Fibroblast of mammary gland (primary cell): ENCODE measurements at regions not wholly inside any gene's neighbourhood (a gene's known extent, or its start where the extent isn't known, plus 50 kb on each side); places are given as distances from the start of the nearest gene placed in this dataset.
A peak's percentile ranks its signal among the peaks of the same experiment; 100 is the strongest.

ENCODE experiments used
- DNase-seq: peaks from one replicate; pipeline ENCODE4 v3.0.0-alpha.2; 2010; ENCODE audit warnings: low read depth
- H3K4me3 ChIP-seq: 2 replicates; pipeline ENCODE4 v1.5.1; 2011; ENCODE audit warnings: low read depth, mild to moderate bottlenecking, low read length, moderate library complexity; ENCODE audit not compliant: control insufficient read depth
- CTCF ChIP-seq: conservative IDR thresholded peaks from 2 replicates; pipeline ENCODE4 v1.5.1; 2011; ENCODE audit warnings: low read depth, low read length, inconsistent platforms; ENCODE audit not compliant: control insufficient read depth, insufficient read depth

GRCh38 chr12:91542666-91543065, 360.0 kb upstream of the DCN start:
- DNase-seq = no peak
- H3K4me3 ChIP-seq = no peak overlapping the region
- no peak for TF ChIP-seq CTCF

- no peak for DNase-seq
- TF ChIP-seq CTCF = no peak
- no peak overlapping the region for H3K4me3 ChIP-seq
Measured at GRCh38 chr12:91542067-91542466, 359.4 kb upstream of the DCN start.

- no peak for DNase-seq
- no peak for TF ChIP-seq CTCF
- no peak overlapping the region for H3K4me3 ChIP-seq
Measured at GRCh38 chr12:91538418-91538817, 355.8 kb upstream of the DCN start.

GRCh38 chr12:91533366-91533765, 350.7 kb upstream of the DCN start:
- TF ChIP-seq CTCF = no peak
- no peak for DNase-seq
- no peak overlapping the region for H3K4me3 ChIP-seq

- no peak overlapping the region for H3K4me3 ChIP-seq
- peak; percentile 18 for DNase-seq
- TF ChIP-seq CTCF = no peak
Measured at GRCh38 chr12:91529829-91530228, 347.2 kb upstream of the DCN start.

GRCh38 chr12:91523831-91524230, 341.2 kb upstream of the DCN start:
- no peak overlapping the region for H3K4me3 ChIP-seq
- DNase-seq = no peak
- no peak for TF ChIP-seq CTCF

- no peak for TF ChIP-seq CTCF
- H3K4me3 ChIP-seq = no peak overlapping the region
- no peak for DNase-seq
Measured at GRCh38 chr12:91516695-91517047, 334.1 kb upstream of the DCN start.
